ENCODE measurements at regions not wholly inside any gene's neighbourhood (a gene's known extent, or its start where the extent isn't known, plus 50 kb on each side); places are given as distances from the start of the nearest gene placed in this dataset.

DNA sequence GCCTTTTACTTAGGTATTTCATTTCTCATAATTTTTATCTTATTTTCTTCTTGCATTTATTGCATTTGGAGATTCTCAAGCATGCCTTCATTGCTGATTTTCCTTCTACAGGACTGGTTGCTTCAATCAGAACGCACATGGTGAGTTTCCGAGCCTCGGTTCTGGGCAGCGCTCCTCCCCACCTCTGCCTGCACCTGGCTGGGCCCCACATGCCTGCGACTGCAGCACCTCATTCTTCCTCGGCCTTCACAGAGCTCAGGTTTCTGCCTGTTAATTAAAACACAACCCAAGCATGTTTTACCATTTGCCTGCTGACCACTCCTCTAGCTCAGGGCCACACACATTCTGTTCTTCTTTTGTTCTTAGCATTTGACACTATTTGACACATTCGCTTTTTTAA lies 398.8 kb downstream of the GALR1 start:
- intact Hi-C loops (cut with DNase I, micrococcal nuclease), result no loop called here
- Histone ChIP-seq H3K4me3 (no peak overlapping the region), H3K4me1 (ENCODE audit: low read depth) (peaks cover 3% of the 10 kb centered on the region), H3K9me3 (no peaks in the 10 kb centered on the region), H3K36me3 (ENCODE audit: low read depth) (no peaks in the 10 kb centered on the region)
- TF ChIP-seq, protein P1, sequence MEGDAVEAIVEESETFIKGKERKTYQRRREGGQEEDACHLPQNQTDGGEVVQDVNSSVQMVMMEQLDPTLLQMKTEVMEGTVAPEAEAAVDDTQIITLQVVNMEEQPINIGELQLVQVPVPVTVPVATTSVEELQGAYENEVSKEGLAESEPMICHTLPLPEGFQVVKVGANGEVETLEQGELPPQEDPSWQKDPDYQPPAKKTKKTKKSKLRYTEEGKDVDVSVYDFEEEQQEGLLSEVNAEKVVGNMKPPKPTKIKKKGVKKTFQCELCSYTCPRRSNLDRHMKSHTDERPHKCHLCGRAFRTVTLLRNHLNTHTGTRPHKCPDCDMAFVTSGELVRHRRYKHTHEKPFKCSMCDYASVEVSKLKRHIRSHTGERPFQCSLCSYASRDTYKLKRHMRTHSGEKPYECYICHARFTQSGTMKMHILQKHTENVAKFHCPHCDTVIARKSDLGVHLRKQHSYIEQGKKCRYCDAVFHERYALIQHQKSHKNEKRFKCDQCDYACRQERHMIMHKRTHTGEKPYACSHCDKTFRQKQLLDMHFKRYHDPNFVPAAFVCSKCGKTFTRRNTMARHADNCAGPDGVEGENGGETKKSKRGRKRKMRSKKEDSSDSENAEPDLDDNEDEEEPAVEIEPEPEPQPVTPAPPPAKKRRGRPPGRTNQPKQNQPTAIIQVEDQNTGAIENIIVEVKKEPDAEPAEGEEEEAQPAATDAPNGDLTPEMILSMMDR (IDR thresholded peaks at IDR 0.05), result no peak
- no peak for DNase-seq
- ATAC-seq, result no peak

DNA sequence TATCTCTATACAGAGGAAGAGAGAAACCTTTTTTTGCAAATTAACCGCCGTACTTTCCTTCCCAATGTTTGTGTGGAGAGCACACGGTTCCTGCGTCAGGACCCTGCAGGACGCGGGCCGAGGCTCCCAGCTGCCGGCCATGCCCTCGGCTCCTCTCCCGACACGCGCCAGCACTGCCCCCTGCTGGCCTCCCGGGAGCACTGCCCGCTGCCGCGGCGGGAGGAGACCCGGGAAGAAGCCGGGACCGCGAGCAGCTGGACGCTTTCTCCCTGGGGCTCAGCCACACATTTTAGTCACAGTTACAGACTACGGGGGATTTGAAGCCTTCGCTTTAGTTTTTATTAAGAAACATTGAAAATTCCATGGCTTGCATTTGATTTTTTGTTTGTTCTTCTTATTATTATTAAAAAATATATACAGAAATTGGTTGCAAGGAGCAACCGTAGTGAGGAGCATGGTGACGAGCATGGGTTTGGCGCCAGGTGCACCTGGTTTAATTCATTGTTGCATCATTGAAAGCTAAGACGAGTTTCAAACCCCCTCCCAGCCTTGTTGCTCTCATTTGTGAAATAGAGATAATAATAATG lies 401.2 kb downstream of the GALR1 start:
- peak; percentile 95 for ATAC-seq
- intact Hi-C loops (cut with DNase I, micrococcal nuclease), result no loop called here
- TF ChIP-seq, protein P1 (IDR thresholded peaks at IDR 0.05), result peak; percentile 87
- Histone ChIP-seq H3K4me3 (no peak overlapping the region), H3K36me3 (ENCODE audit: low read depth) (no peaks in the 10 kb centered on the region), H3K4me1 (ENCODE audit: low read depth) (peaks cover 3% of the 10 kb centered on the region), H3K9me3 (no peaks in the 10 kb centered on the region)
- DNase-seq, result peak; percentile 64 to 85 (median 69)

DNA sequence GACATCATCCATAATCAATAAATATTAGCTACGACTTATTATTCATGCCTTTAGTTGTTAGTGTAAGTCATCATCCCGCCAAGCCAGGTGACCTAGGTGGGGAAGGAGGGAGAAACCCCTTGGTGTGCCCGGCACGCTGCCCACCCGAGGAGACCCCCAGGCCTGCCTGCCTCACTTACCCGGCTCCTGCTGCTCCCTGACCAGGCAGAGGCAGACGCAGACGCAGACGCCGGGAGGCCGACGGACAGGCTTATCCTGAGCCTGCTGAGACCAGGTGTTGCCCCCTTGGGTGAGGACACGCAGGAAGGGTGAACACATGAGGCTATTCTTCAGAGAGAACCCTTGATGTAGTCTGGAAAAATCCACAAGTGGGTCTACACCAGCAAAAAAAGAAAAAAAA lies 401.8 kb downstream of the GALR1 start:
- no peak for ATAC-seq

DNA sequence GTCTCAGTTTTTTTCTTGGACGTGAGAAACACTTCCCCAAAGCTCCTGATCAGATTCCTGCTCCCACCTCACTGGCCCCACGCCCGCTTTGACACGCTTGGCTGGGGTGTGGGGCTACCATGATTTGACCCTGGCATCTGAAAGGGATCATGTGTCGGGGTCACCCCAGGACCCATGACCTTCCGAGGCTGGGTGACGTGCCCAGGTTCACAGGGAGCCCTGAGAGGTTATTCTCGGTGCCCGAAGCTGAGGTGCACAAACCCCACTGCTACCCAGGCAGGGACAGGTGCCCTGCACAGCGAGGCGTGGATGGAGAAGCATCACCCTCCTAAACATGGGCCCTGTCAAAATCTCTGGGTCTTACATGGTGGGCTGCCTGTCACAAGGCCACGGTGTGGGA lies 404.1 kb downstream of the GALR1 start:
- DNase-seq (no peak), ATAC-seq (no peak)
- TF ChIP-seq, protein P1 (IDR thresholded peaks at IDR 0.05), result no peak
- intact Hi-C loops (cut with DNase I, micrococcal nuclease), result no loop called here
- H3K36me3 ChIP-seq (ENCODE audit: low read depth), result no peaks in the 10 kb centered on the region
- peaks cover 3% of the 10 kb centered on the region for H3K4me1 ChIP-seq (ENCODE audit: low read depth)
- H3K4me3 ChIP-seq, result no peak overlapping the region
- no peaks in the 10 kb centered on the region for H3K9me3 ChIP-seq

More for the DNA sequence above, 401.8 kb downstream of the GALR1 start:
- Histone ChIP-seq H3K4me3 (no peak overlapping the region), H3K36me3 (ENCODE audit: low read depth) (no peaks in the 10 kb centered on the region), H3K4me1 (ENCODE audit: low read depth) (peaks cover 3% of the 10 kb centered on the region), H3K9me3 (no peaks in the 10 kb centered on the region)
- intact Hi-C loops (cut with DNase I, micrococcal nuclease), result no loop called here
- TF ChIP-seq, protein P1 (IDR thresholded peaks at IDR 0.05), result no peak
- DNase-seq, result no peak

DNA sequence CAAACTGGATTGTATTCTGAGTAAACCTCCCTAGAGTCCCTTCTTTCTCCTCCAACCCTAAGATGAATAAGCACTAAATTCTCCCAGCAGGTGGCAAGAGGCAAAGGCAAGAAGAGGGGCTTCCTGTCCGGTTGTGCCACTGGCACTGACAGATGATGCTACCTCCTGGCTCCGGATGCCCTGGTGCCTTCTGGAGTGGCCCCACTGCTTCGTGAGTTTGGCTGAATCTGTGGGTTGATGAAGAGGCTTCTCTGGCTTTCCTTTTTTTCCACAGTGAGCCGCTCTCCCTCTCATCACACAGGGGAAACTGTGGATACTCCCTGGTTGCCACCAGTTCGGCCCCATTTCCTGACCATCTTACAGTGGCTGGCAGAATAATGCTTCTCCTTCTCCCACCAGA lies 404.7 kb downstream of the GALR1 start:
- Histone ChIP-seq H3K4me1 (ENCODE audit: low read depth) (peaks cover 3% of the 10 kb centered on the region), H3K36me3 (ENCODE audit: low read depth) (no peaks in the 10 kb centered on the region), H3K9me3 (no peaks in the 10 kb centered on the region), H3K4me3 (no peak overlapping the region)
- ATAC-seq, result no peak
- TF ChIP-seq, protein P1 (IDR thresholded peaks at IDR 0.05), result no peak
- intact Hi-C loops (cut with DNase I, micrococcal nuclease), result no loop called here
- no peak for DNase-seq
